ENCODE measurements at regions not wholly inside any gene's neighbourhood (a gene's known extent, or its start where the extent isn't known, plus 50 kb on each side); places are given as distances from the start of the nearest gene placed in this dataset.

GRCh38 chr12:60419986-60420385 lies 824.2 kb downstream of the SLC16A7 start:
- no peak for TF ChIP-seq CTCF (IDR thresholded peaks at IDR 0.05; ENCODE audit: unreplicated experiment)
- H3K4me1 Mint-ChIP-seq (ENCODE audit: unreplicated experiment): no peaks in the 10 kb centered on the region
- H3K4me3 Mint-ChIP-seq (ENCODE audit: unreplicated experiment): no peak overlapping the region
- no peaks in the 10 kb centered on the region for H3K27me3 Mint-ChIP-seq (ENCODE audit: unreplicated experiment)
- no peak for DNase-seq (ENCODE audit: low spot score)
- no peaks in the 10 kb centered on the region for H3K36me3 Mint-ChIP-seq (ENCODE audit: low read depth, unreplicated experiment)
- no peaks in the 10 kb centered on the region for H3K9me3 Mint-ChIP-seq (ENCODE audit: unreplicated experiment)
- no peak overlapping the region for H3K27ac Mint-ChIP-seq (ENCODE audit: unreplicated experiment)

GRCh38 chr12:60421741-60422140 lies 825.9 kb downstream of the SLC16A7 start:
- no peaks in the 10 kb centered on the region for H3K27me3 Mint-ChIP-seq (ENCODE audit: unreplicated experiment)
- no peak for TF ChIP-seq CTCF (IDR thresholded peaks at IDR 0.05; ENCODE audit: unreplicated experiment)

GRCh38 chr12:60437297-60437696 lies 841.5 kb downstream of the SLC16A7 start:
- no peaks in the 10 kb centered on the region for H3K36me3 Mint-ChIP-seq (ENCODE audit: low read depth, unreplicated experiment)
- H3K9me3 Mint-ChIP-seq (ENCODE audit: unreplicated experiment): no peaks in the 10 kb centered on the region
- no peak overlapping the region for H3K4me3 Mint-ChIP-seq (ENCODE audit: unreplicated experiment)
- H3K27ac Mint-ChIP-seq (ENCODE audit: unreplicated experiment): no peak overlapping the region
- no peak for DNase-seq (ENCODE audit: low spot score)
- no peaks in the 10 kb centered on the region for H3K27me3 Mint-ChIP-seq (ENCODE audit: unreplicated experiment)
- no peaks in the 10 kb centered on the region for H3K4me1 Mint-ChIP-seq (ENCODE audit: unreplicated experiment)
- TF ChIP-seq CTCF (IDR thresholded peaks at IDR 0.05; ENCODE audit: unreplicated experiment): no peak

More at GRCh38 chr12:60421741-60422140, 825.9 kb downstream of the SLC16A7 start:
- Mint-ChIP-seq H3K36me3 (ENCODE audit: low read depth, unreplicated experiment) (no peaks in the 10 kb centered on the region), H3K9me3 (ENCODE audit: unreplicated experiment) (no peaks in the 10 kb centered on the region), H3K4me1 (ENCODE audit: unreplicated experiment) (no peaks in the 10 kb centered on the region), H3K27ac (ENCODE audit: unreplicated experiment) (no peak overlapping the region), H3K4me3 (ENCODE audit: unreplicated experiment) (no peak overlapping the region)
- no peak for DNase-seq (ENCODE audit: low spot score)

- Mint-ChIP-seq H3K4me3 (ENCODE audit: unreplicated experiment) (no peak overlapping the region), H3K27ac (ENCODE audit: unreplicated experiment) (no peak overlapping the region), H3K9me3 (ENCODE audit: unreplicated experiment) (no peaks in the 10 kb centered on the region), H3K4me1 (ENCODE audit: unreplicated experiment) (no peaks in the 10 kb centered on the region), H3K36me3 (ENCODE audit: low read depth, unreplicated experiment) (no peaks in the 10 kb centered on the region), H3K27me3 (ENCODE audit: unreplicated experiment) (no peaks in the 10 kb centered on the region)
- TF ChIP-seq CTCF (IDR thresholded peaks at IDR 0.05; ENCODE audit: unreplicated experiment): no peak
- no peak for DNase-seq (ENCODE audit: low spot score)
These were observed 845.7 kb downstream of the SLC16A7 start for GRCh38 chr12:60441577-60441976.

- Mint-ChIP-seq H3K27me3 (ENCODE audit: unreplicated experiment) (no peaks in the 10 kb centered on the region), H3K36me3 (ENCODE audit: low read depth, unreplicated experiment) (no peaks in the 10 kb centered on the region)
- no peak for TF ChIP-seq CTCF (IDR thresholded peaks at IDR 0.05; ENCODE audit: unreplicated experiment)
These were observed 855.6 kb downstream of the SLC16A7 start for GRCh38 chr12:60451457-60451856.

More at GRCh38 chr12:60451457-60451856, 855.6 kb downstream of the SLC16A7 start:
- DNase-seq (ENCODE audit: low spot score): no peak
- H3K27ac Mint-ChIP-seq (ENCODE audit: unreplicated experiment): no peak overlapping the region
- no peak overlapping the region for H3K4me3 Mint-ChIP-seq (ENCODE audit: unreplicated experiment)
- H3K9me3 Mint-ChIP-seq (ENCODE audit: unreplicated experiment): no peaks in the 10 kb centered on the region
- H3K4me1 Mint-ChIP-seq (ENCODE audit: unreplicated experiment): no peaks in the 10 kb centered on the region

Measured in endothelial cell (in vitro differentiated cells).